ENCODE measurements at regions not wholly inside any gene's neighbourhood (a gene's known extent, or its start where the extent isn't known, plus 50 kb on each side); places are given as distances from the start of the nearest gene placed in this dataset.

- TF ChIP-seq CTCF (IDR thresholded peaks at IDR 0.05; ENCODE audit: insufficient read depth, low read depth, low read length) (no peak), EZH2 (IDR thresholded peaks at IDR 0.05; ENCODE audit: insufficient read depth, low read length) (no peak)
These were observed 357.0 kb downstream of the TSN start for GRCh38 chr2:122112216-122113005.
